GM12874 (cell line): ENCODE measurements at regions not wholly inside any gene's neighbourhood (a gene's known extent, or its start where the extent isn't known, plus 50 kb on each side); places are given as distances from the start of the nearest gene placed in this dataset.
A peak's percentile ranks its signal among the peaks of the same experiment; 100 is the strongest.

Experiments used
- CTCF ChIP-seq: IDR thresholded peaks from 2 replicates; pipeline ENCODE4 v1.5.1; 2011; ENCODE audit warnings: low read depth, mild to moderate bottlenecking, control low read depth, low read length, moderate library complexity; ENCODE audit not compliant: insufficient read depth

- no peak for TF ChIP-seq CTCF
Observed at GRCh38 chr18:5091741-5092140, 105.3 kb downstream of the AKAIN1 start.

- no peak for TF ChIP-seq CTCF
Observed at GRCh38 chr18:5075297-5075696, 121.8 kb downstream of the AKAIN1 start.

DNA sequence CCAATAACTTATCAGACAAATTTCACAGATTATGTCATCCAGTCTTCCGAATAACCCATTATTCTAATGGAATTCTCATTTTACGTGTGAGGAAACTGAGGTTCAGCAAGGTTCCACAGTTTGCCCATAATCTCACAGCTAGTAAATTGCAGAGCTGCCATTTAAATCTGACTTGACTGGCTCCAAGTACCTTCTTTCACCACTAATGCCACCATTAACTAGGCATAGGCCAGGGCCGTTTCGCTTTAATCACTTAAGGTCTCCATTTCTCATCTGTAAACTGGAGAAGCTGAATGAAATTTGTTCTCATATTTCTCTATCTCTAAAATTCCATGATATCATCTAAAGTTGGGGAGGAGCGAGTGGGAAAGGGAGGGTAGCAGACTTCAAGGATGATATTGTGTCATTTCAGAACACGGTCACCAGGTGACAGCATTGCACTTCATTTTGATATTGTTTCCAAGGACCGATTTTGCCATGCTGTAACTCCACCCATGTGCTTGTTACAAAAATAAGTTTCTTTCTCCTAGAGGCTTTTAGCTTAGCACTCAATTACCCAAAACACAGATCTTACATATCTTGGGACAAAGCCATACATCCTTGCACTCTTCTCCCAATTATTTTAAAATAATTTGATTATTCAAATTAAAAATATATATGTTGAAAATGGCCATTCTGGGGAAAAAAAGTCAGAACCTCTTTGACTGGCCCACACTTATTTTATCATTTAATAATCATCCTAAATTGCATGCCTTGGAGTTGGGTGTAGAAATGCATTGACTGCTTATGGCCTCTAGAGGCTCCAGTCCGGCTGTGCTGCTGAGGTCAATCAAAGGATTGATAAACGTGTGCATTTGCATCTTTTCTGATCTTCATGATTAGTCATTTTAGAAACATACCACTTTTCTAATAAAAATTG, 123.8 kb downstream of the AKAIN1 start:
- TF ChIP-seq CTCF = peak; percentile 64

- TF ChIP-seq CTCF = no peak
Observed at GRCh38 chr18:5068851-5069250, 128.2 kb downstream of the AKAIN1 start.

GRCh38 chr18:5066380-5066977, 130.6 kb downstream of the AKAIN1 start:
- peak; percentile 71 for TF ChIP-seq CTCF

DNA sequence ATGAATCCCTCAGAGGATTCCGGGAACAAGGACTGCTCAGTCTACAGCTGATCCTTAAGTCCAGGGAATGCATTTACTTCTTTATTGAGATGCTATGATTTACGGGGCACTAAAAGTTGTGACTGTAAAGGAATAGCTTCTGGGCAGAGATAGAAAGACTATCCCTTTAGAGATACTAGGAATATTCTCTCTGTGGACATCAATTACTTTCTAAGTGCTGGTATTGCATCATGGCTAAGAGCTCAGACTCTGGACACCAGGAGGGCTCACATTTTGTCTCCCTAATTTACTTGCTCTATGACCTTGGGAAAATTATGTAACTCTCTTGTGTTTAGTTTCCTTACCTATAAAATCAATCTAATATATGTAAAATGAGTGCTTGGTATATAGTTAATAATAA, 131.4 kb downstream of the AKAIN1 start:
- TF ChIP-seq CTCF = no peak

DNA sequence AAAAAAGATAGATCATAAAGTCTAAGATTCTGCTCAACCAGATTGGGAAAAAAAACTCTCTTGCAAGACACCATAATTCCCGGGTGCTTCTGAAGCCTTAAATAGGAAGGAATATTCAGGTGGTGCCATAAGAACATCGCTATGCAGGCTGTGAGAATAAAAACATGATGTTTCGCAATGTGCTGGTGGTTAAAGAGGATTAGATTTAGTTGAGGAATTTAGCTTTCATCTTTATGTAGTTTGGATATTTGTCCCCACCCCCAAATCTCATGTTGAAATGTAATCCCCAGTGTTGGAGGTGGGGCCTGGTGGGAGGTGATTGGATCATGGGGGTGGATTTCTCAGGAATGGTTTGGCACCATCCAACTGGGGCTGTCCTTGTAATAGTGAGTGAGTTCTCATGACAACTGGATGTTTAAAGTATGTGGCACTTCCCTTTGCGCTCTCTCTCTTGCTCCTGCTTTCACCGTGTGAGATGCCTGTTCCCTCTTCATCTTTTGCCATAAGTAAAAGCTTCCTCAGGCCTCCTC, 132.2 kb downstream of the AKAIN1 start:
- TF ChIP-seq CTCF = no peak
